CMK (cell line): ENCODE measurements at regions not wholly inside any gene's neighbourhood (a gene's known extent, or its start where the extent isn't known, plus 50 kb on each side); places are given as distances from the start of the nearest gene placed in this dataset.
"Not testable (repeated sequence)": the region's sequence is repeated elsewhere in the genome, so short reads cannot be mapped to it uniquely, and the experiment has no call there.

Experiments used
- DNase-seq: peaks from one replicate; pipeline ENCODE4 v3.0.0-alpha.2; 2010; ENCODE audit warnings: low read depth

DNA sequence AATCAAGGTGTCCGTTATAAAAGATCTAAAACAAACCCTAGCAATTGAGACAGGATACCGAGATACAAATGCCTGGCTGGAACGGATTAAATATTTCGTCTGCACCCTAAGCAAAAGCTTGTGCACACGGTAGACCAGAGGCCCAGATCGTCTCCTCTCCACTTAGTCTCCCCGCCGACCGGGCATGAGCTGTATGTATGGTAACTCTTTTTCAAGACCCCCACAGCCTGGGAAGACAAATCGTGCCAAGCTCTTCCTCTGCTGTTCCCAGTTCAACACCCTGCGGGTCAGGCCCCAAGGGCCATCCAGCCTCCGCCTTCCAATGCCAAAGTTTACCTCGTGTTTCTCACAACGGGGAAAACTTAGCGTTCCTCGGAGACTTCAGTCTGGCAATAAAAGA, 285.7 kb upstream of the GALNT17 start:
- DNase-seq, result no peak

- no peak for DNase-seq
Observed at GRCh38 chr7:70849580-70850235, 282.2 kb upstream of the GALNT17 start.

- DNase-seq, result no peak
Observed at GRCh38 chr7:70855373-70855772, 276.6 kb upstream of the GALNT17 start.

GRCh38 chr7:70856901-70857630, 274.9 kb upstream of the GALNT17 start:
- peak; percentile 0 for DNase-seq

- DNase-seq, result no peak
Observed at GRCh38 chr7:70857793-70858545, 274.0 kb upstream of the GALNT17 start.

GRCh38 chr7:70867513-70867912, 264.4 kb upstream of the GALNT17 start:
- no peak for DNase-seq

DNA sequence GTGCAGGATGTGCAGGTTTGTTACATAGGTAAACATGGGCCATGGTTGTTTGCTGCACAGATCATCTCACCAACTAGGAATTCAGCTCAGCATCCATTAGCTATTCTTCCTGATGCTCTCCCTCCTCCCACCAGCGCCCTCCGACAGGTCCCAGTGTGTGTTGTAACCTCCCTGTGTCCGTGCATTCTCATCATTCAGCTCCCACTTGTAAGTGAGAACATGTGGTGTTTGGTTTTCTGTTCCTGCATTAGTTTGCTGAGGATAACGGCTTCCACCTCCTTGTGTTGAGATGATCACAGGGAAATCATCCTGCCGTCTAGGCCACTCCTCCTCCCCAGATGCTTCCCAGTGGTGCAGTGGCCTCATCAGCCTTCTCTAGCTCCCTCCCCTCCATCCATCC, 261.6 kb upstream of the GALNT17 start:
- DNase-seq, result no peak

DNA sequence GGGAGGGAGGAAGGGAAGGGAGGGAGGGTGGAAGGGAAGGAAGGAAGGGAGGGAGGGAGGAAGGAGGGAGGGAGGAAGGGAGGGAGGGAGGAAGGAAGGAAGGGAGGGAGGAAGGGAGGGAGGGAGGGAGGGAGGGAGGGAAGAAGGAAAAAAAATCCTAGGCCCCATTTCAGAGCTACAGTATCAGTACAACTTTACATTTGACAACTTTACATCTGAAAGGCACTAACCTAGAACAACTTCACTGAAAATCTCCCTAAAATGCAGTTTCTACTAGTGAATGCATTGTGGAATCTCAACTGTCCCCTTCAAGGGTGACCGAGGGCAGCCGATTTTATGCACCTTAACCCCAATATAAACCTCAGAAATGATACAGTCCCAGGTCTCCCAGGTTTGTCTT, 259.8 kb upstream of the GALNT17 start:
- no peak for DNase-seq

- no peak for DNase-seq
Observed at GRCh38 chr7:70881167-70881847, 250.6 kb upstream of the GALNT17 start.

DNA sequence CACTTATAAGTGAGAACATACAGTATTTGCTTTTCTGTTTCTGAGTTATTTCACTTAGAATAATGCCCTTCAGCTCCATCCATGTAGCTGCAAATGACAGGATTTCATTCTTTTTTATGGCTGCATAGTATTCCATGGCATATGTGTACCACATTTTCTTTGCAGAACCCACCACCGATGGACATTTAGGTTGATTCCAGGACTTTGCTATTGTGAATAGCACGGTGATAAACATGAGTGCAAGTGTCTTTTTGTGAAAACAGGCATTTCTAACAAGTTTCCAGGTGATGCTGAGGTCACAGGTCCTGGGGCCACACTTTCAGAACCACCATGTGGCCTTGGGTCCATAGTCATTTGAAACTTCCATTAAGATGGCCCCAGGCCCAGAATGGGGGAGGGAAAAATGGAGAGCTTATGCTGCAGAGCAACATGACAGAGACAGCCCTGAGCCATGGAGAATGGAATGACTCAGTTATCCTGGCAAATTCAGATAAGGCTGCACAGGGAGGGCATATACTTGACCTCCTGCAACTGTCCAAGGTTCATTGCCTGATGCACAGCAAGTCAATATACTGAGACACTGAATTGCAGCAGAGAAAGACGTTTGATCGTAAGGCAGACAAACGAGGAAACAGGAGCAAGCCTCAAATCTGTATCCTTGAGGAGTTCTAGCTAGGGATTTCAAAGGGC, 248.0 kb upstream of the GALNT17 start:
- no peak for DNase-seq

GRCh38 chr7:70884440-70884764, 247.5 kb upstream of the GALNT17 start:
- no peak for DNase-seq

- no peak for DNase-seq
Observed at GRCh38 chr7:70884809-70885208, 247.1 kb upstream of the GALNT17 start.

DNA sequence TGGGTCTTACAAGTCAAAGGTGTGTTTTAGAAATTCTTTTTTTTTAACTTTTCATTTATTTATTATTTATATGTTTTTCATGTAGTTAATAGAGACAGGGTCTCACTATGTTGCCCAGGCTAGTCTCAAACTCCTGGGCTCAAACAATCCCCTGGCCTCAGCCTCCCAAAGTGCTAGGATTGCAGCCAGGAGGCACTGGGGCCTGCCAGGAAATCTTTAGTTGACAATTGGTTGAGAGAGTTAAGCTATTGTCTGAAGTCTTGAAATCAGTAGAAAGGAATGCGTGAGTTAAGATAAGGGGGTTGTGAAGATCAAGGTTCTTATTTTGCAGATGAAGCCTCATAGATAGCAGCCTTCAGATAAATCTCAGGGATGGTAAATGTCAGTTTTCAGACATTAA, 245.4 kb upstream of the GALNT17 start:
- DNase-seq, result no peak

GRCh38 chr7:70887186-70887585, 244.8 kb upstream of the GALNT17 start:
- DNase-seq, result no peak

DNA sequence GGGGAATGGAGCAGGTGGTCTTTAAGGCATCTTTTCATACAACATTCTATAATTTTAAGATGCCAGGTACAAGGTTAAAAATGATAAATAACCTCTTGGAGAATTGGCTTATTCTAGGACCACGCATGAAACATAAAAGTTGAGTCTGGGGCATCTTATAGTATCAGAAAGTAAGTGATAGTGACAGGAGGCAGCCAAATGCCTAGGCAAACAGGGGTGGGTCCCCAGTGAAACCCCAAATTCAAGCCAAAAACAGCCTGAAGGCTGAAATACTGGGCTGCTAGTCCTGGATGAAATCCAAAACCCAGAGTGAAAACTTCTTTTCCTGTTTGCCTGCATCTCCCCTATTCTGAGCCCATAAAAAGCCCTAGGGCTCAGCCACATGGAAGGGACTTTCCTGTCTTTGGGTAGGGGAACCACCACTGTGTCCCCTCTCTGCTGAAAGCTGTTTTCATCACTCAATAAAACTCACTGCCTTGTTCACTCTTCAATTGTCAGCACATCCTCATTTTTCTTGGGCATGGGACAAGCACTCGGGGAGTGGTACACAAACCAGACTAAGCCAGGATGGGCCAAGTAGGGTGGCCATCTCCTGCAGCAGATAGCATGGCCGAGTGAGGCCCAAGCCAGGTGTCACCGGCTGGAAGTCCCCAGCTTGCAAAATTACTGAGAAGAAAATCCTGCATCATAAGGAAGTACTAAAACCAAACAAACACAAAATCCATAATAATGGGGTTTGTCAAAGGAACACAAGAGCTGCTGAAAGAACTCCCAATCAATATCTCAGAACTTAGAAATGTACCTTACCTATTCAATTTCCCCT, 241.6 kb upstream of the GALNT17 start:
- no peak for DNase-seq

- DNase-seq, result no peak
Observed at GRCh38 chr7:70893422-70893821, 238.5 kb upstream of the GALNT17 start.

DNA sequence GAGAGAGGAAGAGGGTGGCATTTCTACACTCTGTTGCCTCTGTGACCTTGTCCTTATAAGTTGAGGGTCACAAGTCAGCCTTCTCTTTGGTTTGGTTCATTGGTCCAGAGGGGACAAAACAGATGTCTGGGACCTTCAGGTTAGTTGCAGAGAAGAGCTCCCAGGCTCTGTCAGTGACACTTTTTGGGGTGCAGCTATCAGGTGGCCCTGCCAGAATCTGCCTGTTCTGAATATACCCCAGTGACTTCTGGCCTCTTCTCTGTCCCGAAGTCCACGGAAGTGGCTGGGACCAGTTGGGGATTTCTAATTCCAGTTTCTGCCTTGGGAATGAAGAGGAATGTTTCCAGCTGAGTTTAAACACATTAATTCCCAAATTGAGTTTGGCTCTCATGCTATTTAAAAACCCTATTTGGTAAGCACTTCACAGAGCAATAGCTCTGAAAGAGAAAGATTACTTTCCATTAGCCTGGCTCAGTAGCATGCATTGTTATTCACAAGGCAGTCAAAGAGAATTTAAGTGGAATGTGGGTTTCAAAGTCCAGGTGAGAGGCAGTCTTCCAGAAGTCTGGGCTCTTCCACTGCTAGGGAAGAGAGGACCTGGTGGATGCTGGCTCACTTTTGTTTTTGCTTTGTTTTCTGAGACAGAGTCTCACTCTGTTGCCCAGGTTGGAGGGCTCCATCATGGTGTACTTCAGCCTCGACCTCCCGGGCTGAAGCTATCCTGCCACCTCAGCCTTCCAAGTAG, 237.8 kb upstream of the GALNT17 start:
- DNase-seq, result no peak

DNA sequence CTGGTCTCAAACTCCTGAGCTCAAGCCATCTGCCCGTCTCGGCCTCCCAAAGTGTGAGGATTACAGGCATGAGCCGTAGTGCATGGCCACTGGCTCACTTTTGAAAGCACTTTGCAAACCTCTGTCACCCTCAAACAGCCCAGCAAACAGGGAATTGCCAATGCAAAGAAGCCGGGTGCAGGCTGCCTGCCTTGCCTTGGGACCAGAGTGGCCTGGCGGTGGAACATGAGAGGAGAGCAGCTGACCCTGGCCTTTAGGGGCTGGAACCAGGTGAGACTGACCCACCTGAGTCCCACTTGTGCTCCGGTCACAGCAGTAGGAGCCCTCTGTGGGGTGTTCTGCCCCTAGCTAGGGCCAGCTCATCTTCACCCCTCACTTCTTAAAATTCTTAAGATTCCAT, 237.1 kb upstream of the GALNT17 start:
- DNase-seq, result no peak

DNA sequence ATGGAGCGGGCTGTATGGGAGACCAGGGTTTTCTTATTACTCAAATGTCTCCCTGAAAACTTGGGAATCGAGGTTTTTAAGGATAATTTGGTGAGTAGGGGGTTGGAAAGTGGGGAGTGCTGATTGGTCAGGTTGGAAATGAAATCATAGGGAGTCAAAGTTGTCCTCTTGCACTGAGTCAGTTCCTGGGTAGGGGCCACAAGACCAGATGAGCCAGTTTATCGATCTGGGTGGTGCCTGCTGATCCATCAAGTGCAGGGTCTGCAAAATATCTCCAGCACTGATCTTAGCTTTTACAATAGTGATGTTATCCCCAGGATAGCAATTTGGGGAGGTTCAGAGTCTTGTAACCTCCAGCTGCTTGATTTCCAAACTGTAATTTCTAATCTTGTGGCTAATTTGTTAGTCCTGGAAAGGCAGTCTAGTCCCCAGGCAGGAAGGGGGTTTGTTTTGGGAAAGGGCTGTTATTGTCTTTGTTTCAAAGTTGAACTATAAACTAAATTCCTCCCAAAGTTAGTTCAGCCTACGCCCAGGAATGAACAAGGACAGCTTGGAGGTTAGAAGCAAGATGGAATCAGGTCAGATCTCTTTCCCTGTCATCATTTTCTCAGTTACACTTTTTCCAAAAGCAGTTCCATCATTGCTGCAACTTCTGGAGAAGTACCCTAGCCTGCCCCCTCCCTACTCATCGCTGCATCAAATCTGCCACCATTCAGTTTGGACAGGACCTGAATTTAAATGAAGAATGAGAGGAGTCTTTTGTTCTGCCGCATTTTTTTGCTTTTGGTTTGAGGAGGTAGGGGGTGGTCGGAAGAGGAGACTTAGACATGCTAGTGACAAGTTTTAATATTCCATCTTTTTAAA, 236.4 kb upstream of the GALNT17 start:
- not testable (repeated sequence) for DNase-seq
